Loucy (cell line): ENCODE measurements at regions not wholly inside any gene's neighbourhood (a gene's known extent, or its start where the extent isn't known, plus 50 kb on each side); places are given as distances from the start of the nearest gene placed in this dataset.
A peak's percentile ranks its signal among the peaks of the same experiment; 100 is the strongest.

Source experiments
- H2AFZ ChIP-seq: fragments of 200-600 bp; sonication (generic); 2 replicates; pipeline ENCODE4 v1.6.0; 2016; ENCODE audit warnings: antibody characterized with exemption, mild to moderate bottlenecking, low read length, moderate library complexity
- H3F3A ChIP-seq: fragments of 200-600 bp; 2 replicates; pipeline ENCODE4 v1.6.0; 2016; ENCODE audit warnings: antibody characterized with exemption, low read depth, mild to moderate bottlenecking
- H3K27me3 ChIP-seq: fragments of 200-600 bp; sonication (generic); 2 replicates; pipeline ENCODE4 v1.6.1; 2014; ENCODE audit warnings: low read length, mild to moderate bottlenecking; ENCODE audit not compliant: insufficient read depth, poor library complexity, severe bottlenecking
- H3K36me3 ChIP-seq: fragments of 200-600 bp; sonication (generic); 2 replicates; pipeline ENCODE4 v1.6.1; 2016; ENCODE audit warnings: low read length; ENCODE audit not compliant: insufficient read depth
- H3K4me1 ChIP-seq: fragments of 200-600 bp; sonication (generic); 2 replicates; pipeline ENCODE4 v1.5.1; 2014; ENCODE audit warnings: low read length, mild to moderate bottlenecking; ENCODE audit not compliant: insufficient read depth, poor library complexity, severe bottlenecking
- H3K4me2 ChIP-seq: fragments of 200-600 bp; sonication (generic); 2 replicates; pipeline ENCODE4 v1.6.0; 2014; ENCODE audit warnings: antibody characterized with exemption, low read length, low read depth, mild to moderate bottlenecking; ENCODE audit not compliant: poor library complexity, severe bottlenecking
- H3K4me3 ChIP-seq: fragments of 200-600 bp; sonication (generic); 2 replicates; pipeline ENCODE4 v1.5.1; 2014; ENCODE audit warnings: low read length, mild to moderate bottlenecking, mixed read lengths; ENCODE audit not compliant: poor library complexity, severe bottlenecking
- H3K79me2 ChIP-seq: fragments of 200-600 bp; sonication (generic); 2 replicates; pipeline ENCODE4 v1.6.1; 2014; ENCODE audit warnings: low read length; ENCODE audit not compliant: insufficient read depth
- H3K9ac ChIP-seq: fragments of 200-600 bp; sonication (generic); 2 replicates; pipeline ENCODE4 v1.6.0; 2014; ENCODE audit warnings: mild to moderate bottlenecking, low read depth, low read length, moderate library complexity; ENCODE audit not compliant: poor library complexity, severe bottlenecking
- H3K9me2 ChIP-seq: fragments of 200-600 bp; sonication (generic); replicated peaks from 2 replicates; pipeline ENCODE4 v1.6.1; 2016; ENCODE audit warnings: low read depth, low read length, mixed read lengths
- H3K9me3 ChIP-seq: fragments of 200-600 bp; sonication (generic); 2 replicates; pipeline ENCODE4 v1.6.1; 2014; ENCODE audit warnings: mild to moderate bottlenecking, antibody characterized with exemption, low read length, low read depth; ENCODE audit not compliant: insufficient read depth
- H4K20me1 ChIP-seq: fragments of 200-600 bp; sonication (generic); 2 replicates; pipeline ENCODE4 v1.6.0; 2014; ENCODE audit warnings: antibody characterized with exemption, low read length, mild to moderate bottlenecking; ENCODE audit not compliant: insufficient read depth, poor library complexity, severe bottlenecking
- CTCF ChIP-seq: fragments of 200-600 bp; sonication (generic); conservative IDR thresholded peaks from 2 replicates; pipeline ENCODE4 v1.5.1; 2014; ENCODE audit warnings: mild to moderate bottlenecking, antibody characterized with exemption, low read length
- EZH2phosphoT487 ChIP-seq: fragments of 200-600 bp; IDR thresholded peaks from 2 replicates; pipeline ENCODE4 v1.6.1; 2018; ENCODE audit warnings: antibody characterized with exemption, mild to moderate bottlenecking, moderate library complexity, borderline replicate concordance

- Histone ChIP-seq H3K9ac (no peak overlapping the region), H3K4me3 (no peak overlapping the region), H3K9me3 (no peaks in the 10 kb centered on the region), H3K4me2 (no peak overlapping the region), H3K9me2 (no peaks in the 10 kb centered on the region), H3K27me3 (no peaks in the 10 kb centered on the region), H3K4me1 (no peaks in the 10 kb centered on the region), H3K79me2 (no peaks in the 10 kb centered on the region), H3F3A (no peaks in the 10 kb centered on the region), H3K36me3 (no peaks in the 10 kb centered on the region), H4K20me1 (no peaks in the 10 kb centered on the region), H2AFZ (peak overlapping the region; percentile 54; the same call in 1 of the 2 replicates)
- no peak for TF ChIP-seq EZH2phosphoT487
- TF ChIP-seq CTCF: peak; percentile 41
Observed at GRCh38 chr1:187383366-187383765, 554.6 kb downstream of the PLA2G4A start.

- TF ChIP-seq EZH2phosphoT487 (no peak), CTCF (no peak)
- Histone ChIP-seq H3K79me2 (no peaks in the 10 kb centered on the region), H3K4me1 (no peaks in the 10 kb centered on the region), H3F3A (no peaks in the 10 kb centered on the region), H2AFZ (no peak overlapping the region), H3K9me3 (no peaks in the 10 kb centered on the region), H3K27me3 (no peaks in the 10 kb centered on the region), H3K9me2 (no peaks in the 10 kb centered on the region), H3K4me2 (no peak overlapping the region), H3K36me3 (no peaks in the 10 kb centered on the region), H3K9ac (no peak overlapping the region), H4K20me1 (no peaks in the 10 kb centered on the region), H3K4me3 (no peak overlapping the region)
Observed at GRCh38 chr1:187384504-187384903, 555.8 kb downstream of the PLA2G4A start.

GRCh38 chr1:187390215-187390818 is 561.6 kb downstream of the PLA2G4A start:
- no peak overlapping the region for H3K4me2 ChIP-seq
- H3K9me3 ChIP-seq: no peaks in the 10 kb centered on the region
- H3K9me2 ChIP-seq: no peaks in the 10 kb centered on the region
- no peak overlapping the region for H3K9ac ChIP-seq
- no peaks in the 10 kb centered on the region for H3K4me1 ChIP-seq
- no peaks in the 10 kb centered on the region for H3K27me3 ChIP-seq
- TF ChIP-seq CTCF: no peak
- TF ChIP-seq EZH2phosphoT487: no peak
- no peaks in the 10 kb centered on the region for H3K36me3 ChIP-seq
- H2AFZ ChIP-seq: no peak overlapping the region
- H4K20me1 ChIP-seq: no peaks in the 10 kb centered on the region
- no peaks in the 10 kb centered on the region for H3K79me2 ChIP-seq
- H3K4me3 ChIP-seq: no peak overlapping the region
- H3F3A ChIP-seq: no peaks in the 10 kb centered on the region
